Activated T-helper 17 cell treated with anti-CD3 and anti-CD28 coated beads, Interleukin-2, amount 50 U/mL, for 72 hours (primary cell): ENCODE measurements at regions not wholly inside any gene's neighbourhood (a gene's known extent, or its start where the extent isn't known, plus 50 kb on each side); places are given as distances from the start of the nearest gene placed in this dataset.

Experiments used
- ATAC-seq: fragments of 150-1000 bp; cut with Tn5 transposase; replicated peaks from 2 replicates; pipeline ENCODE4 v1.10.0; 2021; ENCODE audit warnings: mild to moderate bottlenecking, moderate library complexity
- H3K27ac Mint-ChIP-seq: one replicate; pipeline ENCODE4 v1.8.0; 2022; ENCODE audit warnings: mixed read lengths
- H3K27me3 Mint-ChIP-seq: one replicate; pipeline ENCODE4 v1.8.0; 2022; ENCODE audit warnings: mixed read lengths
- H3K36me3 Mint-ChIP-seq: one replicate; pipeline ENCODE4 v1.8.0; 2022; ENCODE audit warnings: low read depth, mild to moderate bottlenecking, mixed read lengths
- H3K4me1 Mint-ChIP-seq: one replicate; pipeline ENCODE4 v1.8.0; 2022; ENCODE audit warnings: mixed read lengths
- H3K4me3 Mint-ChIP-seq: one replicate; pipeline ENCODE4 v1.8.0; 2022; ENCODE audit warnings: mild to moderate bottlenecking, mixed read lengths
- H3K9me3 Mint-ChIP-seq: one replicate; pipeline ENCODE4 v1.8.0; 2022; ENCODE audit warnings: mixed read lengths

DNA sequence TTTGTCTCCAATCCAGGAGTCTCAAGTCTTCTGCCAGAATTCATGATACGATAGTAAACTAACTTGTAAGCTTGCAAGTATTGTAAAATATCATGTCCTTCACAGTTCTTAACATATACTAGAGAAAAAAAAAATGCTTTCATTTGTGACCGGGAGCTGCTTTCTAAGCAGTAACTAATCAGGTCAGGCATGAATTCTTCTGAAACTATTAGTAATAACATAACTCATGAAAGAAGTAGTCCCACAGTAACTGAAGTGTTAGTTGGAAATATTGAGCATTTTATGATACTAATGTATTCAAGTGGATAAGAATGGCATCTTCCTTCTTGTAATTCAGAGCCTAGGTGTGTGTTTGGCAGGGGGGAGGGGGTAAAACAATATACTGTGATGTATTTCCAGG is 665.6 kb downstream of the DNAJB9 start:
- ATAC-seq = no peak
- no peaks in the 10 kb centered on the region for H3K4me1 Mint-ChIP-seq
- no peak overlapping the region for H3K27ac Mint-ChIP-seq
- H3K36me3 Mint-ChIP-seq = no peaks in the 10 kb centered on the region
- H3K9me3 Mint-ChIP-seq = no peaks in the 10 kb centered on the region
- H3K4me3 Mint-ChIP-seq = no peak overlapping the region
- H3K27me3 Mint-ChIP-seq = no peaks in the 10 kb centered on the region

DNA sequence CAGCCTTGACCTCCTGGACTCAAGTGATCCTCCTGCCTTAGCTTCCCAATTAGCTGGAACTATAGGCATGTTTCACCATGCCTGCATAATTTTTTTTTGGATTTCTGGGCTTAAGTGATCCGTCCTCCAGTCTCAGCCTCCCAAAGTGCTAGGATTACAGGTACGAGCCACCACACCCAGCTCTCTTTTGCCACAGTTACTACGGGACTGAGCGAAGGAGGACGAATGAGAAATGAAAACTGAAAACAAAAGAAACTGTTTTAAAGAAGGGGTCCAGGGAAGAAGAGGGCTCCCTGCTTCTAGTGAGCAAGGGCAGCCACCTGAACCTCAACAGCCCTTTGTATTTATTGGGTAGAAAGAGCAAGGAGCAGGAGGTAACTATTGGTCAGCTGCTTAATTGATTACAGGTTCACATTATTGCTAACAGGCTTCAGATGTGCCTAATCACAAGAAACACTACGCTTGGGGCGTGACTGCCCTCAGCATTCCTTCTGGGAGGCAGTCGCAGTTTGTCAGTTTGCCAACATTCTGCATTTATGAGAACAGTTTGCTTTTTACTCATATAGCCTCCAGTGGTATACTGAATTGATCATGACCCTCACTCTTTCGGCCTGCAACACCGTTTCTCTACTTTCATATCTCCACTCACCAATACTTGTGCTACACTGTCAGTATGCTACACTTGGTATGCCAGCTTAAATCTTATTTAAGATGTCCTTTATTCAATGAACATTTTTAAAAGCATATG is 676.8 kb downstream of the DNAJB9 start:
- Mint-ChIP-seq H3K27ac (no peak overlapping the region), H3K36me3 (no peaks in the 10 kb centered on the region), H3K4me1 (no peaks in the 10 kb centered on the region), H3K9me3 (peaks cover 15% of the 10 kb centered on the region), H3K27me3 (no peaks in the 10 kb centered on the region), H3K4me3 (no peak overlapping the region)
- no peak for ATAC-seq

DNA sequence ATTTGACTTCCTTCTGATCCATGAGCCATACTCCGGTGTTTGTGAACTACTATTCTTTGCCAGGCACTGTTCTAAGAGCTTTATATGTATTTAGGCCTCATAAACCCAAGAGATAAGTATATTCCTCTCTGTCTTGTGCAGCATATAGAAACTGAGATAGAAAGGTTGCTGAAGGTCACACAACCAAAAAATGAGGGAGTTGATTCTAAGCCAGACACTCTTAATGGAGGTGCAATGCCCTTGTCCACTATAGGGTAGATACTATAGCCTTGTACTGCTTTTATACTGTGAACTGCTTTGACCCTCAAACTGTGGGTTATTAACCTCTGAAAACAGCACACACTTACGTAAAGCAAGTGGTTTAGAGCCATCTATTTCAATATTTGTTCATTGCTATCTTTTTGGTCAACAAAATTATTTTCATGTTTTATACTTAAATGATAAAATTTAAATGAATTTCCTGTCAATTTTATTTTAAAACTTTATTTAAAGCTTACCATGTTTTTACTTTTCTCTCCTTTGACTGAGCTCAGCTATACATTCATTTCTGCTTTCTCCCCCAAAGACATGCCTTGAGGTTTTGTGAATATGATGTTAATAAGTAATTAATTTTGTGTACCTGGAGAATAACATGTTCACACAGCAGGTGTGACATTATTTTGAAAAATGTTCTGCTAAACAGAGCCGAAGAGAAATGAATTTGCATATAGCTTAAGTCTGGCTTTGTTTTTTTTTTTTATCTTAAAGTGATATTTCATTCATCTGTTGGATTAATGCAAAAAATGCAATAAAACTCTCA is 687.3 kb downstream of the DNAJB9 start:
- no peaks in the 10 kb centered on the region for H3K36me3 Mint-ChIP-seq
- peaks cover 3% of the 10 kb centered on the region for H3K9me3 Mint-ChIP-seq
- H3K27ac Mint-ChIP-seq = no peak overlapping the region
- H3K4me3 Mint-ChIP-seq = no peak overlapping the region
- H3K27me3 Mint-ChIP-seq = no peaks in the 10 kb centered on the region
- no peak for ATAC-seq
- H3K4me1 Mint-ChIP-seq = no peaks in the 10 kb centered on the region

DNA sequence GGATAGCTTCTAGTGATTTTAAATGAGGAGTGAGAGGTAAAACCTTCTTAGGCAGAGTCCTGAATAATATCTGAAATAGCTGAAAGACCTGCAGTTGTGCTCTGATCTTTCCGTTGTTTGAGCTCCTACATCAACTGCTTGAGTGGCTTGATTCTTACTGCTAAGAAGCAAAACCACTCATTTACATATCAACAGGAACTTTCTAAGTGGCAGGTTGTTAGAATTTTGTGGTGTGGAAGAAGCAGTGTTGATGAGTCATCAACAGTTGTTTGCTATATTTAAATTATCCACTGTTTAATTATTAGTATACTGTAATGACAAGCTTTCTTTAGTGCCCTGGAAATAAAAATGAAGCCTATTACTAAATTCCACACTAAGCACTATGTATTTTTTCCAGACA is 689.5 kb downstream of the DNAJB9 start:
- Mint-ChIP-seq H3K27ac (no peak overlapping the region), H3K4me1 (no peaks in the 10 kb centered on the region), H3K4me3 (no peak overlapping the region), H3K9me3 (peaks cover 6% of the 10 kb centered on the region), H3K36me3 (no peaks in the 10 kb centered on the region), H3K27me3 (no peaks in the 10 kb centered on the region)
- ATAC-seq = no peak

DNA sequence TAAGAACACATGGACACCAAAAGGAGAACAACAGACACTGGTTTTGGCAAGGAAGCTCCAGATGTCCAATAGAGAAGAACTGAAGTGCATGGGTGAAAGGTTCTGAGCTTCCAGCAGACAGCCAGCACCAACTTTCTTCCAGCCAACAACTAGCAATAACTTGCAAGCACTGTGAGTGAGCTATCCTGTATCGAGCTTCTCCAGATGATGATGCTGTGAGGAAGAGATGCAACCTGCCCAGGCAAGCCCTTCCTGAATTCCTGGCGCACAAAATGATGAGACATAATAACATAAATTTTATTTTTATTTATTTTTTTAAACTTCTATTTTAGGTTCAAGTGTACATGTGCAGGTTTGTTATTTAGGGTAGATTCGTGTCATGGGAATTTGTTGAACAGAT is 692.1 kb downstream of the DNAJB9 start:
- peaks cover 10% of the 10 kb centered on the region for H3K9me3 Mint-ChIP-seq
- no peak for ATAC-seq
- H3K27ac Mint-ChIP-seq = no peak overlapping the region
- no peaks in the 10 kb centered on the region for H3K27me3 Mint-ChIP-seq
- no peaks in the 10 kb centered on the region for H3K4me1 Mint-ChIP-seq
- H3K4me3 Mint-ChIP-seq = no peak overlapping the region
- no peaks in the 10 kb centered on the region for H3K36me3 Mint-ChIP-seq

DNA sequence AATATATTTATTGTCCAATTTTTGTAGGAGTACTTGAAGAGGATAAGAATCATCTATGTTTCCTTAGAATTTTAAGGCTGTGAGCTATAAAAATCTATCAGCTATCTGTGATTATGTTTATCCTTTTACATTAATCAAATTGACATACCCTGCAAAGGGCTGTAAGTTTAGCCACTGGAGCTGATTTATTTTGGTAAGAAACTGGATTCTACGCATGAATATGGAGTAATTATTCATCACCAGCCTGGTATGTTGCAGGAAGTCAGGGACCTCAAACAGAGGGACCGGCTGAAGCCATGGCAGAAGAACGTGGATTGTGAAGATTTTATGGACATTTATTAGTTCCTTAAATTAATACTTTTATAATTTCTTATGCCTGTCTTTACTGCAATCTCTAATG is 696.9 kb downstream of the DNAJB9 start:
- peaks cover 18% of the 10 kb centered on the region for H3K9me3 Mint-ChIP-seq
- H3K4me1 Mint-ChIP-seq = no peaks in the 10 kb centered on the region

DNA sequence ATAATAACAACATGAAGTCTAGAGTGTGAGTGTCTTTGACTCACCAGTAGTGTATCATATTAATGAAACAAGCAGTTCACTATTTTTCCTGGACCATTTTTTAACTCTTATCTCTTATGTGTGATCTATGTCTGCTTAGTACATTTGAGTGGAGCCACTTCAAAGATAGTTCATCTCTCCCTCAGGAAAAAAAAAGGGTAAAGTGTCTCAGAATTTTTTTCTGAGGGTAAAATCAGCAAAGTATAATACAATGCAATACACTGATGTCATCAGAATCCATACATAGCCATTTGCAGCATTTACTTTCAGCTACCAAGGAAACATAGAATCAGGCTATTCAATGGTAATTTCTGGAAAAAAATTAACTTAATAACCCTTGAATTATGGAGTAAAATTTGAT is 706.7 kb downstream of the DNAJB9 start:
- no peak overlapping the region for H3K27ac Mint-ChIP-seq
- no peak for ATAC-seq
- H3K9me3 Mint-ChIP-seq = peaks cover 7% of the 10 kb centered on the region
- H3K4me1 Mint-ChIP-seq = no peaks in the 10 kb centered on the region
- H3K36me3 Mint-ChIP-seq = no peaks in the 10 kb centered on the region
- no peak overlapping the region for H3K4me3 Mint-ChIP-seq
- no peaks in the 10 kb centered on the region for H3K27me3 Mint-ChIP-seq

More for the DNA sequence above, 696.9 kb downstream of the DNAJB9 start:
- Mint-ChIP-seq H3K27me3 (no peaks in the 10 kb centered on the region), H3K27ac (no peak overlapping the region), H3K36me3 (no peaks in the 10 kb centered on the region), H3K4me3 (no peak overlapping the region)
- no peak for ATAC-seq

DNA sequence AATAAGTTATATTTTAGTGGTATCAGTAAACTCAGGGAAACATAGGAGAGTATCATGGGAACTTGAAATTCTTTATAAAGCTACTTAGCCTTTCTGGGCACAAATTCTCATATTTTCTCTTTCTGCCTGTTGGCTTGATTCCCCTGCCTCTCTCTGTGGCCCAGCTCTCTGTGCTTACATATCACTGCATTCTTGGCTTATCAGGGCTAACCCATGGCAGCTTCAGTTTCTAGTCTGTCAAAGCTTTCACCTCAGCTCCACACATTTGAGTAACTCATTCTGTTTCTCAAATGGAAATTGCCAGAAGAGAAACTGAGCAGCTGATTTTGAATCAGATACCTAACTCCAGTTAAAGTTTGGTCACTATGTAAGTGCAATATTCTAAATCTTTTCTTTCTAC is 713.1 kb downstream of the DNAJB9 start:
- H3K9me3 Mint-ChIP-seq = peaks cover 15% of the 10 kb centered on the region
- H3K4me3 Mint-ChIP-seq = no peak overlapping the region
- no peak for ATAC-seq
- H3K27ac Mint-ChIP-seq = no peak overlapping the region
- H3K27me3 Mint-ChIP-seq = no peaks in the 10 kb centered on the region
- no peaks in the 10 kb centered on the region for H3K36me3 Mint-ChIP-seq
- no peaks in the 10 kb centered on the region for H3K4me1 Mint-ChIP-seq

DNA sequence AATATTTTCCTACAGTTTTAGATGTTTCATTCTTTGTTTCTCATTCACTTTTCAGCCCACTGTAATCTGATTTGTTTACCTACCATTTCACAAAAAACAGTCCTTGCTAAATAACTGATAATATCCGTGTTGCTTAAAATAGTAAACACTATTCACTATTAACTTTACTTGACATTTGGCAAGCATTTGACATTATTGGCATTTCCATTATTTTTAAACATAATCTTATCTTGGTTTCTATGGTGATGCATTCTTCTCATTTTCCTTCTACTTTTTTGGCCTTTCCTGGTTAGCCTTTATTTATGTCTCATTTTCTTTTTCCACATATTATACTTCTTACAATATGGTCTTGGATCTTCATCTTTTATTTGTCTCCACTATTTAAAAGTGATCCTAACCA is 715.3 kb downstream of the DNAJB9 start:
- peaks cover 19% of the 10 kb centered on the region for H3K9me3 Mint-ChIP-seq

DNA sequence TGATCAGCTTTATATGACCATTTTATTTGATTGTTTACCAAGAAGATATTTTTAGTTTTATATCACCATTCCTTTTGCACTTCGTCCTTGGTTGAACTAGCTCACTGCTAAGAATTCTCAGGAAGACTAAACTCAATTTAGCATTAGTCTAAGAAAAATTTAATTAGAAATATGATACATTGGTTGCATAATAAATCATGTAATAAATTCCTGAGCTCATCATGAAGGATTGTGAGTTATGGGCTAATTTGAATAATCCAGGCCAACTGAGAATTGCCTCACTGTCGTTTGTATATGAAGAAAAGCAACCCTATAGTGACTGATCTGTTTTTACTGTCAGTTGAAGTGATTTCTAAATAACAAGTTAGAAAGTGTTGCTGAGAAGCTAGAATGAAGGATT is 725.5 kb downstream of the DNAJB9 start:
- Mint-ChIP-seq H3K4me1 (no peaks in the 10 kb centered on the region), H3K27ac (no peak overlapping the region), H3K36me3 (no peaks in the 10 kb centered on the region), H3K9me3 (no peaks in the 10 kb centered on the region), H3K27me3 (no peaks in the 10 kb centered on the region), H3K4me3 (no peak overlapping the region)
- no peak for ATAC-seq

More for the DNA sequence above, 715.3 kb downstream of the DNAJB9 start:
- Mint-ChIP-seq H3K27me3 (no peaks in the 10 kb centered on the region), H3K4me1 (no peaks in the 10 kb centered on the region), H3K4me3 (no peak overlapping the region), H3K27ac (no peak overlapping the region), H3K36me3 (no peaks in the 10 kb centered on the region)
- ATAC-seq = no peak

DNA sequence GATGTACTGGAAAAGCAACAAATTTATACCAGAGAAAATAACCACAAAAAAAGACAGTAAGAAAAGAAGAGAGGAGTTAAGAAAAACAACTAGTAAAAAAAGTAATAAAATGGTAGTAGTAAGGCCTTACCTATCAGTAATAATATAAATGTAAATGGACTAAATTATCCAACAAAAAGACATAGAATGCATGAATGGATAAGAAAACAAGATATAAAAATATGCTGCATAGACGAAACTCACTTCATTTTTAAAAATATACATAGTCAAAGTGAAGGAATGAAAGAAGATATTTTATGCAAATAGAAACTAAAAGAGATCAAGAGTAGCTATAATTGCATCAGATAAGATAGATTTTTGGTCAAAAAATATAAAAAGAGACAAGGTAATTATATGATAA is 739.1 kb downstream of the DNAJB9 start:
- peaks cover 4% of the 10 kb centered on the region for H3K9me3 Mint-ChIP-seq
- no peak overlapping the region for H3K27ac Mint-ChIP-seq

DNA sequence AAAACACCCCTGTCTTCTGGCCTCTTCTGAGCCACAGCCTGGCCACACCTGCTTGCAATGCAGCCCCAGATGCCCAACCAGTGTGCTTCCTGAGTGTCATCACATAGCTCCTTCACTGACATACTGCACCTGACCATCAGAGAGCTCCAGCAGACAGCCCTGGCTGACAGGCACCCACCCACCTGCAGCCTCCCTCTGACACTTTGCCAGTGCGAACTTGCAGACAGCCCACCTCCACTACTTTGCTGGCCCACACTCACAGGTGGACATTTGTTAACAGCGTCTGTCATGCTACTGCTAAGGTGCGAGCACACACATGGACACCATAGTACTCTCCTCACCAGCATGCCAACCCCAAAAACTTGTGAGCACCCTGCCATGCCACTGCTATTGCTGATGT is 740.1 kb downstream of the DNAJB9 start:
- Mint-ChIP-seq H3K27ac (no peak overlapping the region), H3K9me3 (peaks cover 4% of the 10 kb centered on the region), H3K4me3 (no peak overlapping the region), H3K4me1 (no peaks in the 10 kb centered on the region), H3K36me3 (no peaks in the 10 kb centered on the region), H3K27me3 (no peaks in the 10 kb centered on the region)
- no peak for ATAC-seq

More for the DNA sequence above, 739.1 kb downstream of the DNAJB9 start:
- no peaks in the 10 kb centered on the region for H3K27me3 Mint-ChIP-seq
- no peak for ATAC-seq
- H3K4me1 Mint-ChIP-seq = no peaks in the 10 kb centered on the region
- H3K36me3 Mint-ChIP-seq = no peaks in the 10 kb centered on the region
- no peak overlapping the region for H3K4me3 Mint-ChIP-seq

DNA sequence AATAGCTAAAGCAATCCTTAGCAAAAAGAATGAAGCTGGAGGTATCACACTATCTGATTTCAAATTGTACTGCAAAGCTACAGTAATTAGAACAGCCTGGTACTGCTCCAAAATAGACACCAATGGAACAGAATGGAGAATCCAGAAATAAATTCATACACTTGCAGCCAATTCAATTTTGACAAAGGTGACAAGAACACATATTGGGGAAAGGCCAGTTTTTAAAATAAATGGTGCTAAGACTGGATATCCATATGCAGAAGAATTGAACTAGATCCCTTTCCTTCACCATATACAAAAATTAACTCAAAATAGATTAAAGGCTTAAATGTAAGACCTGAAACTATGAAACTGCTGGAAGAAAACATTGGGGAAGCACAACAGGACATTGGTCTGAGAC is 748.5 kb downstream of the DNAJB9 start:
- H3K27me3 Mint-ChIP-seq = no peaks in the 10 kb centered on the region
- no peak for ATAC-seq

DNA sequence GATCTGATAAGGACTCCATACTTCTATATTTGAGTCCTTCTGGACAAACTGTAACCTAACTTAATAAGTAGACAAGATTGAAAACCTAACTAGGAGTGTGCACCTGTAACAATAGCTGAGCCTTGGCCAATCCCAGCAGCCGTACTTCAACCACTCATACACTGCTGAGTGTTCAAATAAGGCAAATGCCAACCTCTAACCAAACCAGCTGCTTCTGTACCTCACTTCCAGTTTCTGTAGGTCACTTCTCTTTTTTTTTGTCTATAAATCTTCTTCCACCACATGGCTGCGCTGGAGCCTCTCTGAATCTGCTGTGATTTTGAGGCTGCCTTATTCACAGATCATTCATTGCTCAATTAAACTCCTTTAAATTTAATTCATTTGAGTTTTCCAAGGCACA is 753.2 kb downstream of the DNAJB9 start:
- Mint-ChIP-seq H3K36me3 (no peaks in the 10 kb centered on the region), H3K9me3 (no peaks in the 10 kb centered on the region), H3K4me1 (no peaks in the 10 kb centered on the region), H3K27me3 (no peaks in the 10 kb centered on the region), H3K27ac (no peak overlapping the region), H3K4me3 (no peak overlapping the region)
- no peak for ATAC-seq

More for the DNA sequence above, 748.5 kb downstream of the DNAJB9 start:
- Mint-ChIP-seq H3K27ac (no peak overlapping the region), H3K36me3 (no peaks in the 10 kb centered on the region), H3K9me3 (no peaks in the 10 kb centered on the region), H3K4me3 (no peak overlapping the region), H3K4me1 (no peaks in the 10 kb centered on the region)

DNA sequence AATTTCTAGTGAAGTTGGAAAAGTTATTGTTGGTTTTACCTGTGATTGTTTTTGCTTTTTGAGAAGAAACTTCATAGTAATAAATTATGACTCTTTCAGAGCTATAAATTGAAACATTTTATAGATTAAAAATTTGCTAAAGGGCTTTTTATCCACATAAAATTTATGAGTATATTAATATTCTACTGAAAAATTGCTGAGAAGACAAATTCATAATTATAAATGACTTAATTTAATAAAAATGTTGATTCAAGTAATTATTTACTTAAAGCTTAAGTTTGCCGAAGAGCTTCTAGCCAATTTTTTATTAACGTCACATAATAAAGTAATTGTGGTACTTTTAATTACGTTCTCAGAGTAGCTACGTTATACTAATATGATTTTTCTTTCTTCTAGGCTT is 761.7 kb downstream of the DNAJB9 start:
- Mint-ChIP-seq H3K27me3 (no peaks in the 10 kb centered on the region), H3K36me3 (no peaks in the 10 kb centered on the region), H3K9me3 (no peaks in the 10 kb centered on the region), H3K4me1 (no peaks in the 10 kb centered on the region), H3K4me3 (no peak overlapping the region), H3K27ac (no peak overlapping the region)
- no peak for ATAC-seq
